GM23338 (cell line): ENCODE measurements at regions not wholly inside any gene's neighbourhood (a gene's known extent, or its start where the extent isn't known, plus 50 kb on each side); places are given as distances from the start of the nearest gene placed in this dataset.

Experiments used
- ATAC-seq: fragments of 200-7000 bp; cut with Tn5 transposase; 3 replicates; pipeline ENCODE4 v1.9.1; 2020
- DNase-seq: peaks from one replicate; pipeline ENCODE4 v3.0.0-alpha.2; 2015; ENCODE audit warnings: low spot score
- H2AFZ ChIP-seq: fragments of 200-600 bp; sonication (generic); 2 replicates; pipeline ENCODE4 v1.8.0; 2016; ENCODE audit warnings: antibody characterized with exemption, mild to moderate bottlenecking, moderate library complexity
- H3F3A ChIP-seq: fragments of 200-600 bp; sonication (generic); replicated peaks from 2 replicates; pipeline ENCODE4 v1.8.0; 2017; ENCODE audit warnings: antibody characterized with exemption, mixed run types, low read depth
- H3K27ac ChIP-seq: fragments of 200-600 bp; sonication (generic); 2 replicates; pipeline ENCODE4 v1.6.1; 2016; ENCODE audit warnings: low read depth
- H3K27me3 ChIP-seq: fragments of 200-600 bp; sonication (generic); 2 replicates; pipeline ENCODE4 v1.8.0; 2016; ENCODE audit warnings: mild to moderate bottlenecking, mixed run types, moderate library complexity; ENCODE audit not compliant: insufficient read depth
- H3K36me3 ChIP-seq: fragments of 200-600 bp; sonication (generic); 2 replicates; pipeline ENCODE4 v1.8.0; 2016; ENCODE audit warnings: mild to moderate bottlenecking; ENCODE audit not compliant: insufficient read depth
- H3K4me1 ChIP-seq: fragments of 200-600 bp; sonication (generic); 2 replicates; pipeline ENCODE4 v1.8.0; 2016; ENCODE audit warnings: mild to moderate bottlenecking, moderate library complexity; ENCODE audit not compliant: insufficient read depth
- H3K4me2 ChIP-seq: fragments of 200-600 bp; sonication (generic); 2 replicates; pipeline ENCODE4 v1.7.1; 2017; ENCODE audit warnings: mixed run types
- H3K4me3 ChIP-seq: fragments of 200-600 bp; sonication (generic); 2 replicates; pipeline ENCODE4 v1.6.1; 2016; ENCODE audit warnings: mixed run types
- H3K79me2 ChIP-seq: fragments of 200-600 bp; sonication (generic); replicated peaks from 2 replicates; pipeline ENCODE4 v1.8.0; 2017; ENCODE audit warnings: mild to moderate bottlenecking; ENCODE audit not compliant: insufficient read depth
- H3K9me2 ChIP-seq: fragments of 200-600 bp; sonication (generic); 2 replicates; pipeline ENCODE4 v1.8.0; 2017; ENCODE audit not compliant: insufficient read depth
- H4K20me1 ChIP-seq: fragments of 200-600 bp; sonication (generic); replicated peaks from 2 replicates; pipeline ENCODE4 v1.8.0; 2017; ENCODE audit warnings: mild to moderate bottlenecking; ENCODE audit not compliant: insufficient read depth
- H3K27ac Mint-ChIP-seq: 2 replicates; pipeline ENCODE4 v1.8.0; 2020; ENCODE audit warnings: inconsistent platforms, mild to moderate bottlenecking, moderate library complexity, mixed read lengths
- H3K27me3 Mint-ChIP-seq: 3 replicates; pipeline ENCODE4 v1.8.0; 2022; ENCODE audit warnings: low read depth, mild to moderate bottlenecking, moderate library complexity, mixed read lengths, inconsistent platforms; ENCODE audit not compliant: insufficient read depth, poor library complexity
- H3K36me3 Mint-ChIP-seq: 3 replicates; pipeline ENCODE4 v1.8.0; 2021; ENCODE audit warnings: low read depth, mild to moderate bottlenecking, inconsistent platforms, moderate library complexity, mixed read lengths
- H3K4me1 Mint-ChIP-seq: 3 replicates; pipeline ENCODE4 v1.8.0; 2020; ENCODE audit warnings: mild to moderate bottlenecking, inconsistent platforms, mixed read lengths
- H3K4me3 Mint-ChIP-seq: 3 replicates; pipeline ENCODE4 v1.8.0; 2021; ENCODE audit warnings: moderate library complexity, mild to moderate bottlenecking, inconsistent platforms, mixed read lengths
- H3K9me3 Mint-ChIP-seq: 3 replicates; pipeline ENCODE4 v1.8.0; 2020; ENCODE audit warnings: moderate library complexity, mild to moderate bottlenecking, inconsistent platforms, mixed read lengths
- CREB1 ChIP-seq: fragments of 250-450 bp; sonication (Bioruptor Pico); IDR thresholded peaks from 2 replicates; pipeline ENCODE4 v1.5.0; 2020; ENCODE audit warnings: low read depth, mild to moderate bottlenecking, moderate library complexity
- EZH2phosphoT487 ChIP-seq: fragments of 200-600 bp; sonication (generic); IDR thresholded peaks from one replicate; pipeline ENCODE4 v1.8.1; 2018; ENCODE audit warnings: antibody characterized with exemption; ENCODE audit not compliant: unreplicated experiment
- JUNB ChIP-seq: IDR thresholded peaks from one replicate; pipeline ENCODE4 v1.6.1; 2016; ENCODE audit warnings: antibody characterized with exemption; ENCODE audit not compliant: unreplicated experiment
- REST ChIP-seq: IDR thresholded peaks from one replicate; pipeline ENCODE4 v1.6.1; 2018; ENCODE audit warnings: antibody characterized with exemption; ENCODE audit not compliant: unreplicated experiment
- ZNF114 ChIP-seq: fragments of 250-450 bp; sonication (Bioruptor Pico); IDR thresholded peaks from 2 replicates; pipeline ENCODE4 v1.5.0; 2020; ENCODE audit warnings: mild to moderate bottlenecking, moderate library complexity
- ZNF462 ChIP-seq: fragments of 250-450 bp; sonication (Bioruptor Pico); IDR thresholded peaks from 2 replicates; pipeline ENCODE4 v1.5.0; 2020; ENCODE audit warnings: mild to moderate bottlenecking, moderate library complexity

DNA sequence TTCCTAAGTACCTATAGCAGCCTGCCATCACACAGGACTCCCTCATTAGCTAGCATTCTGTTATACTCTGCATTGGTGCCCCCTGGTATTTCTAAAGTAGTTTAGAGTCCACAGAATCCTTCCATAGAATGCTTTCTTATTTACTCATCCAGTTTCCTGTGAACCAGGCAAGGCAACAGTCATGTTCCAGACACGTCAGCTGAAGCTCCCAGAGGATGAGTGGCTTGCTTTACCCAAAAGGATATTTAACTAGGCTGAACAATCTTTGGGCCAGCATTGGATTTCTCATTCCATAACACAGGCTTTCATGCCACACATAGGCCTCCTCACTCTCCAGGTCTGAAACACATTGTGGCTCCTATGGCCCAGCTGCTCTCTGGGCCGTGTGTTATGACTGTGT, 203.8 kb upstream of the MAP3K7 start (continued):
- TF ChIP-seq EZH2phosphoT487 (no peak), ZNF114 (CRISPR knock-in tag) (no peak)

GRCh38 chr6:90790058-90790457, 203.2 kb upstream of the MAP3K7 start:
- peak; percentile 45; the same call in 2 of the 3 replicates for ATAC-seq
- DNase-seq = no peak
- Mint-ChIP-seq H3K4me1 (peaks cover 29% of the 10 kb centered on the region), H3K27ac (no peak overlapping the region), H3K27me3 (no peaks in the 10 kb centered on the region), H3K4me3 (no peak overlapping the region), H3K36me3 (no peaks in the 10 kb centered on the region), H3K9me3 (no peaks in the 10 kb centered on the region)
- TF ChIP-seq EZH2phosphoT487 = no peak
- no peak for TF ChIP-seq CREB1 (CRISPR knock-in tag)
- TF ChIP-seq ZNF462 (CRISPR knock-in tag) = no peak
- TF ChIP-seq REST = no peak
- TF ChIP-seq JUNB = no peak
- no peak for TF ChIP-seq ZNF114 (CRISPR knock-in tag)
- no peaks in the 10 kb centered on the region for H3K79me2 ChIP-seq
- H3K27me3 ChIP-seq = no peaks in the 10 kb centered on the region
- no peak overlapping the region for H3K4me2 ChIP-seq
- H3F3A ChIP-seq = no peaks in the 10 kb centered on the region
- no peaks in the 10 kb centered on the region for H4K20me1 ChIP-seq
- no peak overlapping the region for H2AFZ ChIP-seq
- no peaks in the 10 kb centered on the region for H3K36me3 ChIP-seq
- H3K9me2 ChIP-seq = no peaks in the 10 kb centered on the region
- H3K27ac ChIP-seq = no peak overlapping the region
- H3K4me1 ChIP-seq = peaks cover 27% of the 10 kb centered on the region
- H3K4me3 ChIP-seq = no peak overlapping the region
